Smooth muscle cell (in vitro differentiated cells): ENCODE measurements at regions not wholly inside any gene's neighbourhood (a gene's known extent, or its start where the extent isn't known, plus 50 kb on each side); places are given as distances from the start of the nearest gene placed in this dataset.
A peak's percentile ranks its signal among the peaks of the same experiment; 100 is the strongest.

ENCODE experiments used
- DNase-seq: peaks from one replicate; lab custom pipeline; 2025; ENCODE audit not compliant: unreplicated experiment; lab: John Stamatoyannopoulos, UW
- H2AFZ ChIP-seq: fragments of 200-600 bp; sonication (generic); 2 replicates; pipeline ENCODE4 v1.6.0; 2016; ENCODE audit warnings: antibody characterized with exemption, low read depth, mild to moderate bottlenecking
- H3F3A ChIP-seq: fragments of 200-600 bp; sonication (generic); 2 replicates; pipeline ENCODE4 v1.6.0; 2017; ENCODE audit warnings: antibody characterized with exemption, low read depth
- H3K27ac ChIP-seq: fragments of 200-600 bp; sonication (generic); 2 replicates; pipeline ENCODE4 v1.5.1; 2016; ENCODE audit warnings: low read depth, mild to moderate bottlenecking
- H3K27me3 ChIP-seq: fragments of 200-600 bp; sonication (generic); 2 replicates; pipeline ENCODE4 v1.6.1; 2016; ENCODE audit warnings: low read depth, mild to moderate bottlenecking
- H3K36me3 ChIP-seq: fragments of 200-600 bp; sonication (generic); 2 replicates; pipeline ENCODE4 v1.5.1; 2016; ENCODE audit warnings: low read depth
- H3K4me1 ChIP-seq: fragments of 200-600 bp; sonication (generic); 2 replicates; pipeline ENCODE4 v1.5.1; 2016; ENCODE audit warnings: low read depth
- H3K4me2 ChIP-seq: fragments of 200-600 bp; sonication (generic); 2 replicates; pipeline ENCODE4 v1.6.0; 2016; ENCODE audit warnings: mild to moderate bottlenecking
- H3K4me3 ChIP-seq: fragments of 200-600 bp; sonication (generic); 2 replicates; pipeline ENCODE4 v1.5.1; 2016; ENCODE audit warnings: mild to moderate bottlenecking
- H3K79me2 ChIP-seq: fragments of 200-600 bp; sonication (generic); 2 replicates; pipeline ENCODE4 v1.6.0; 2016; ENCODE audit warnings: low read depth, mild to moderate bottlenecking
- H3K9ac ChIP-seq: fragments of 200-600 bp; sonication (generic); 2 replicates; pipeline ENCODE4 v1.6.0; 2016; ENCODE audit warnings: low read depth
- H3K9me3 ChIP-seq: fragments of 200-600 bp; sonication (generic); replicated peaks from 2 replicates; pipeline ENCODE4 v1.5.1; 2016; ENCODE audit warnings: low read depth
- H4K20me1 ChIP-seq: fragments of 200-600 bp; sonication (generic); 2 replicates; pipeline ENCODE4 v1.6.0; 2016; ENCODE audit warnings: low read depth
- WGBS: methylation state at CpG from one replicate; pipeline ENCODE4 v1.1.7; 2016; ENCODE audit warnings: low lambda C conversion rate; 5-methylcytosine and 5-hydroxymethylcytosine counted together
- TF ChIP-seq, protein P1 (sequence below): fragments of 200-600 bp; sonication (generic); IDR thresholded peaks from 2 replicates; pipeline ENCODE4 v1.5.1; 2017; ENCODE audit warnings: borderline replicate concordance, mild to moderate bottlenecking, antibody characterized with exemption; ENCODE audit not compliant: insufficient read depth, poor library complexity, severe bottlenecking

- Histone ChIP-seq H3K27ac (no peak overlapping the region), H3K4me2 (no peak overlapping the region), H3K4me1 (no peaks in the 10 kb centered on the region), H3K79me2 (no peaks in the 10 kb centered on the region), H3K9ac (no peak overlapping the region), H3F3A (no peaks in the 10 kb centered on the region), H3K9me3 (no peaks in the 10 kb centered on the region), H2AFZ (no peak overlapping the region), H3K36me3 (no peaks in the 10 kb centered on the region), H3K27me3 (no peaks in the 10 kb centered on the region), H3K4me3 (no peak overlapping the region), H4K20me1 (no peaks in the 10 kb centered on the region)
- DNase-seq = no peak
- WGBS = 58% methylated on average over 3 of the region's 3 CpGs
- TF ChIP-seq, protein P1, sequence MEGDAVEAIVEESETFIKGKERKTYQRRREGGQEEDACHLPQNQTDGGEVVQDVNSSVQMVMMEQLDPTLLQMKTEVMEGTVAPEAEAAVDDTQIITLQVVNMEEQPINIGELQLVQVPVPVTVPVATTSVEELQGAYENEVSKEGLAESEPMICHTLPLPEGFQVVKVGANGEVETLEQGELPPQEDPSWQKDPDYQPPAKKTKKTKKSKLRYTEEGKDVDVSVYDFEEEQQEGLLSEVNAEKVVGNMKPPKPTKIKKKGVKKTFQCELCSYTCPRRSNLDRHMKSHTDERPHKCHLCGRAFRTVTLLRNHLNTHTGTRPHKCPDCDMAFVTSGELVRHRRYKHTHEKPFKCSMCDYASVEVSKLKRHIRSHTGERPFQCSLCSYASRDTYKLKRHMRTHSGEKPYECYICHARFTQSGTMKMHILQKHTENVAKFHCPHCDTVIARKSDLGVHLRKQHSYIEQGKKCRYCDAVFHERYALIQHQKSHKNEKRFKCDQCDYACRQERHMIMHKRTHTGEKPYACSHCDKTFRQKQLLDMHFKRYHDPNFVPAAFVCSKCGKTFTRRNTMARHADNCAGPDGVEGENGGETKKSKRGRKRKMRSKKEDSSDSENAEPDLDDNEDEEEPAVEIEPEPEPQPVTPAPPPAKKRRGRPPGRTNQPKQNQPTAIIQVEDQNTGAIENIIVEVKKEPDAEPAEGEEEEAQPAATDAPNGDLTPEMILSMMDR = no peak
These were observed 1092.5 kb upstream of the SEMA6A start for GRCh38 chr5:117667105-117667504.

DNA sequence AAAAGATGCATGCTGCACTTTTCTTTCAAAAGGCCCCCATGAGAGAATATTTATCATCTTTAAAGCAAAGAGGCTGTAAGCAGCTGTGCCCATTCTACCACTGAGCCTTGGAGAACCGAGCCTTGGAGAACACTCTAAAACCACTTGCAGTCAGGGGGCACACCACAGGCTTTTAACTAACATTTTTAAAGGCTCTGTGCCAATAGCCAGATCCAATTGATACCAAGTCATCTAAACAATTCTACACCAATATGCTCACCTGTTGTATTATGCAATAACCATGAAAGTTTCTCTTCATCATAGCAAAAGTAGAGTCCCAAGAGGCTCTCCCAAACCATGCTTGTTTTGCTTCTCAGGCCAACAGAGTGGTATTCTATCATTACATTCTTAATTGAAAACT, 1090.5 kb upstream of the SEMA6A start:
- Histone ChIP-seq H3K4me2 (no peak overlapping the region), H3K4me3 (no peak overlapping the region), H3F3A (no peaks in the 10 kb centered on the region), H3K9me3 (no peaks in the 10 kb centered on the region), H3K27me3 (no peaks in the 10 kb centered on the region), H3K4me1 (no peaks in the 10 kb centered on the region), H4K20me1 (no peaks in the 10 kb centered on the region), H3K9ac (no peak overlapping the region), H3K36me3 (no peaks in the 10 kb centered on the region), H2AFZ (no peak overlapping the region), H3K27ac (no peak overlapping the region), H3K79me2 (no peaks in the 10 kb centered on the region)
- TF ChIP-seq, protein P1 = no peak
- WGBS = 90% methylated on average over 1 of the region's 1 CpG
- no peak for DNase-seq

- DNase-seq = no peak
These were observed 1087.7 kb upstream of the SEMA6A start for GRCh38 chr5:117662361-117662760.

GRCh38 chr5:117657541-117657940, 1082.9 kb upstream of the SEMA6A start:
- no peaks in the 10 kb centered on the region for H3K4me1 ChIP-seq
- no peaks in the 10 kb centered on the region for H3F3A ChIP-seq
- no peak overlapping the region for H2AFZ ChIP-seq
- H3K4me3 ChIP-seq = no peak overlapping the region
- no peak overlapping the region for H3K27ac ChIP-seq
- DNase-seq = no peak
- no peaks in the 10 kb centered on the region for H4K20me1 ChIP-seq
- H3K4me2 ChIP-seq = no peak overlapping the region
- no peaks in the 10 kb centered on the region for H3K9me3 ChIP-seq
- H3K27me3 ChIP-seq = no peaks in the 10 kb centered on the region
- no peak overlapping the region for H3K9ac ChIP-seq
- no peaks in the 10 kb centered on the region for H3K36me3 ChIP-seq
- 85% methylated on average over 1 of the region's 1 CpG for WGBS
- TF ChIP-seq, protein P1 = no peak
- H3K79me2 ChIP-seq = no peaks in the 10 kb centered on the region

More at GRCh38 chr5:117662361-117662760, 1087.7 kb upstream of the SEMA6A start:
- no peaks in the 10 kb centered on the region for H3K36me3 ChIP-seq
- no peaks in the 10 kb centered on the region for H3K27me3 ChIP-seq
- H3K79me2 ChIP-seq = no peaks in the 10 kb centered on the region
- H3F3A ChIP-seq = no peaks in the 10 kb centered on the region
- H3K4me1 ChIP-seq = no peaks in the 10 kb centered on the region
- H3K4me2 ChIP-seq = no peak overlapping the region
- no peak overlapping the region for H3K27ac ChIP-seq
- no peaks in the 10 kb centered on the region for H3K9me3 ChIP-seq
- TF ChIP-seq, protein P1 = no peak
- 27% methylated on average over 2 of the region's 2 CpGs for WGBS
- peak overlapping the region; percentile 49 for H2AFZ ChIP-seq
- no peaks in the 10 kb centered on the region for H4K20me1 ChIP-seq
- H3K4me3 ChIP-seq = no peak overlapping the region
- no peak overlapping the region for H3K9ac ChIP-seq
